MCF 10A (cell line): ENCODE measurements at regions not wholly inside any gene's neighbourhood (a gene's known extent, or its start where the extent isn't known, plus 50 kb on each side); places are given as distances from the start of the nearest gene placed in this dataset.

Experiments
- BruUV-seq: library from RNA; stranded (reverse); fragments of 400-500 nt; replicated peaks from 2 replicates; lab custom pipeline; 2021; lab: Mats Ljungman, UMichigan
- CTCF ChIA-PET: fragments of 300-600 bp; sonication (Branson Sonifier 250); formaldehyde crosslinking; extraction: SDS; loops from one replicate; lab custom pipeline; 2021; ENCODE audit warnings: antibody characterized with exemption, inconsistent platforms; lab: Yijun Ruan, JAX
- POLR2A ChIA-PET: fragments of 300-600, 350-650 bp; sonication (Branson Sonifier 250); formaldehyde crosslinking; extraction: SDS; loops from one replicate; lab custom pipeline; 2020; ENCODE audit warnings: antibody characterized with exemption, inconsistent platforms; lab: Yijun Ruan, JAX
- DNase-seq: peaks from one replicate; pipeline ENCODE4 v3.0.0-alpha.2; 2018; ENCODE audit not compliant: unreplicated experiment
- H3K27ac Mint-ChIP-seq: one replicate; pipeline ENCODE4 v1.8.0; 2022; ENCODE audit warnings: mild to moderate bottlenecking, low read depth, mixed read lengths; ENCODE audit not compliant: unreplicated experiment
- H3K27me3 Mint-ChIP-seq: one replicate; pipeline ENCODE4 v1.8.0; 2022; ENCODE audit warnings: mixed read lengths; ENCODE audit not compliant: insufficient read depth, unreplicated experiment
- H3K36me3 Mint-ChIP-seq: one replicate; pipeline ENCODE4 v1.8.0; 2022; ENCODE audit warnings: mild to moderate bottlenecking, moderate library complexity, mixed read lengths; ENCODE audit not compliant: insufficient read depth, unreplicated experiment
- H3K4me1 Mint-ChIP-seq: one replicate; pipeline ENCODE4 v1.8.0; 2022; ENCODE audit warnings: mixed read lengths; ENCODE audit not compliant: insufficient read depth, unreplicated experiment
- H3K4me3 Mint-ChIP-seq: one replicate; pipeline ENCODE4 v1.8.0; 2022; ENCODE audit warnings: mild to moderate bottlenecking, moderate library complexity, mixed read lengths; ENCODE audit not compliant: unreplicated experiment
- H3K9me3 Mint-ChIP-seq: one replicate; pipeline ENCODE4 v1.8.0; 2022; ENCODE audit warnings: mixed read lengths; ENCODE audit not compliant: unreplicated experiment
- intact Hi-C: fragments of 100-400 bp; cut with micrococcal nuclease; formaldehyde crosslinking; loops from 2 replicates; pipeline ENCODE4 v1.14.1; 2022
- TF ChIP-seq, protein P1 (sequence below): fragments of 200-600 bp; IDR thresholded peaks from one replicate; pipeline ENCODE4 v1.8.0; 2022; ENCODE audit warnings: antibody characterized with exemption, mild to moderate bottlenecking; ENCODE audit not compliant: unreplicated experiment

DNA sequence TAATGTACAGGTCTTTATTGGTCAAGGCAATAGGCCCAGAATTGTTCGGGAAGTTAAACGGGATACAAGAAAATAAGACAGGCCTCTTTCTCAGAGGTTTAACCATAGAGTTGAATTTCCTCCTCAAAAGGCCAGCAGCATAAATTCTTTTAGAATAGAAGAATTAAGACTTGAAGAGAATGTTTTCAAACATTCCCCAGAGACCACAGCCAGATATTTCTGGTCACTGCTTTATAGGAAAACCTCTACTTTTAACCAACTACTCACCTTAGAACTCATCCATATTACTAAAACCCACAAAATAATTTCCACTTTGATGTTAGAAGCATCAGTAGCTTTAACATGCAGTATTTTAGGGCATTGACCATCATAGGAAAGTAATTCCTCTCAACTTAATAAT lies 317.9 kb downstream of the RAB28 start:
- Mint-ChIP-seq H3K36me3 (peaks cover 6% of the 10 kb centered on the region), H3K9me3 (no peaks in the 10 kb centered on the region), H3K27ac (no peak overlapping the region), H3K27me3 (no peaks in the 10 kb centered on the region), H3K4me3 (no peak overlapping the region), H3K4me1 (peaks cover 8% of the 10 kb centered on the region)
- BruUV-seq: no TSS peak
- POLR2A ChIA-PET: no interaction called here
- intact Hi-C loops: no loop called here
- CTCF ChIA-PET: no interaction called here
- no peak for DNase-seq
- TF ChIP-seq, protein P1, sequence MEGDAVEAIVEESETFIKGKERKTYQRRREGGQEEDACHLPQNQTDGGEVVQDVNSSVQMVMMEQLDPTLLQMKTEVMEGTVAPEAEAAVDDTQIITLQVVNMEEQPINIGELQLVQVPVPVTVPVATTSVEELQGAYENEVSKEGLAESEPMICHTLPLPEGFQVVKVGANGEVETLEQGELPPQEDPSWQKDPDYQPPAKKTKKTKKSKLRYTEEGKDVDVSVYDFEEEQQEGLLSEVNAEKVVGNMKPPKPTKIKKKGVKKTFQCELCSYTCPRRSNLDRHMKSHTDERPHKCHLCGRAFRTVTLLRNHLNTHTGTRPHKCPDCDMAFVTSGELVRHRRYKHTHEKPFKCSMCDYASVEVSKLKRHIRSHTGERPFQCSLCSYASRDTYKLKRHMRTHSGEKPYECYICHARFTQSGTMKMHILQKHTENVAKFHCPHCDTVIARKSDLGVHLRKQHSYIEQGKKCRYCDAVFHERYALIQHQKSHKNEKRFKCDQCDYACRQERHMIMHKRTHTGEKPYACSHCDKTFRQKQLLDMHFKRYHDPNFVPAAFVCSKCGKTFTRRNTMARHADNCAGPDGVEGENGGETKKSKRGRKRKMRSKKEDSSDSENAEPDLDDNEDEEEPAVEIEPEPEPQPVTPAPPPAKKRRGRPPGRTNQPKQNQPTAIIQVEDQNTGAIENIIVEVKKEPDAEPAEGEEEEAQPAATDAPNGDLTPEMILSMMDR: no peak

DNA sequence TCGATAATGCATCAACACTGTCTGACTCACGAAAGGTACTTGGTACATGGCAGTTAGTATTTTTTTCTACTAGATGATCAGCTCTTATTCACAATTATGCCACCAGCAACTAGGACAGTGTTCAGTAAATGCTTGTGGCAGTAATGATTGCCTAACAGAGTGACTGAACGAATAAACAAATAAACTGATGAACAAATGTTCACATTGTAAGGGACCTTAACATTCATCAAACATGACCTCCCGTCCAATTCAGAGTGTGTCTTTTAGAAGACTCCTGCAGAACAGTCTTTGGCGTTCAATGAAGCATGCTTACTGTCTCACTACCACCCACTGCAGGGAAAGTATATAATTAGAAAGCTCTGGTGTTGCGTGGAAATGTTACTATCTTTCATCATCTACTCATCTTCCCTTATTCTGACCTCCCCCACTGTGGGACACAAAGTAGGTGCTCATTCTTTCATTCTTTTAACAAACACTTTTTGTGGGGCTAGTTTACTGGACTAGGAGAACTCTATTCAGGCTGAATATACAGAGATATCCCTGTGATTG lies 319.3 kb downstream of the RAB28 start:
- H3K9me3 Mint-ChIP-seq: no peaks in the 10 kb centered on the region

DNA sequence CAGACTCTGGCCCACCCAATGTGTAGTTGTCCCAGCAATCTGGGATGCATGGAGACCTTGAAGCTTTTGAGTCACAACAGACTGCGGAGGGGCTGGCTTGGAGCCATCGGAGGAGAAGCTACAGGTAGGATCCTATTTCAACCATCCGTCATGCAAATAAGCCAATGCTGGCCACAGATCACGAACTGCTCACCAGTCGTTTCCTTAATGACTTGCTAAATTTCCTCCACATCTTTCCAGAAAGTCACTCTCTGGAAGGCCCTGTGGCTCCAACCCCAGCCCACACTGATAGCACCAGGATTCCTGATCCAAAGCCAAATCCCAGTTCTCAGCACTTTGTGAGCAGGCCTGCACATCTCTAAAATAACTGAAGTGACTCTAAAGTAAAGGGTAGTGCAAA lies 321.3 kb downstream of the RAB28 start:
- peaks cover 6% of the 10 kb centered on the region for H3K36me3 Mint-ChIP-seq
- H3K27ac Mint-ChIP-seq: no peak overlapping the region
- no peaks in the 10 kb centered on the region for H3K27me3 Mint-ChIP-seq
- peaks cover 8% of the 10 kb centered on the region for H3K9me3 Mint-ChIP-seq
- TF ChIP-seq, protein P1: no peak
- BruUV-seq: no TSS peak
- POLR2A ChIA-PET: no interaction called here
- H3K4me1 Mint-ChIP-seq: peaks cover 21% of the 10 kb centered on the region
- no peak overlapping the region for H3K4me3 Mint-ChIP-seq
- intact Hi-C loops: no loop called here
- DNase-seq: peak; percentile 66
- CTCF ChIA-PET: no interaction called here

More for the DNA sequence above, 319.3 kb downstream of the RAB28 start:
- BruUV-seq: no TSS peak
- Mint-ChIP-seq H3K4me3 (no peak overlapping the region), H3K36me3 (peaks cover 6% of the 10 kb centered on the region), H3K4me1 (peaks cover 20% of the 10 kb centered on the region), H3K27me3 (no peaks in the 10 kb centered on the region), H3K27ac (no peak overlapping the region)
- DNase-seq: no peak
- ChIA-PET POLR2A (interaction anchor here (1.3 kb wide), 1 partner anchor 19 kb away, joined by 3 read pairs; no protein-coding TSS in a partner anchor), CTCF (no interaction called here)
- intact Hi-C loops: no loop called here
- TF ChIP-seq, protein P1: no peak

DNA sequence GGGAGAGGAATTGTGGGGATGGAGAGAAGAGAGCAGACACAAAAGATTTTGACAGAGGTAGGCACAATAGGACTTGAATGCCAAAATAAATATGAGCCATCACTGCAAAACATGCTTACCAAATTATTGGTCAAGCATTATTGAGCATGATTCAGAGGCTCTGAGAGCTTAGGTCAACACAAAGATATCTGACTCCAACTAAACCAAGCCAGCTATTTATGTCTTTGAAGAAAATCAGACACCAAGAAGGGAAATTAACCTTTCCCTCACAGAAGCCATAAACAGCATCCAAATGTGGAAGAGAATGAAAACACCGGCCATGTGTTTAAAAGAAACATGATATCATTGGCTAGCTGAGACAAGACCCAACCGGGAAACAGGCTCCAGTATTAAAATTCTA lies 323.2 kb downstream of the RAB28 start:
- ChIA-PET CTCF (interaction anchor here (0.7 kb wide), 1 partner anchor 46 kb away, joined by 4 read pairs; no protein-coding TSS in a partner anchor), POLR2A (interaction anchor here (0.6 kb wide), 1 partner anchor 389 kb away, joined by 3 read pairs; no protein-coding TSS in a partner anchor)
- DNase-seq: peak; percentile 82
- peaks cover 21% of the 10 kb centered on the region for H3K4me1 Mint-ChIP-seq
- intact Hi-C loops: no loop called here
- H3K4me3 Mint-ChIP-seq: no peak overlapping the region
- no TSS peak for BruUV-seq
- H3K27me3 Mint-ChIP-seq: no peaks in the 10 kb centered on the region
- TF ChIP-seq, protein P1: no peak
- peaks cover 6% of the 10 kb centered on the region for H3K36me3 Mint-ChIP-seq
- no peak overlapping the region for H3K27ac Mint-ChIP-seq
- H3K9me3 Mint-ChIP-seq: peaks cover 8% of the 10 kb centered on the region
